ENCODE measurements at regions not wholly inside any gene's neighbourhood (a gene's known extent, or its start where the extent isn't known, plus 50 kb on each side); places are given as distances from the start of the nearest gene placed in this dataset.

GRCh38 chr3:61444782-61445181 is 116.6 kb upstream of the PTPRG start:
- ChIA-PET RAD21 (ENCODE audit: unreplicated experiment) (interaction anchor here (1.2 to 2.0 kb wide), 3 partner anchors 9 to 86 kb away, joined by 3 to 18 read pairs (median 5); no protein-coding TSS in a partner anchor), POLR2A (interaction anchor here (0.5 kb wide), 1 partner anchor 20 kb away, joined by 3 read pairs; no protein-coding TSS in a partner anchor), CTCF (interaction anchor here (1.4 to 3.0 kb wide), 5 partner anchors 10 to 119 kb away, joined by 5 to 26 read pairs (median 6); no protein-coding TSS in a partner anchor), SMC1A (ENCODE audit: uncharacterized antibody, unreplicated experiment) (interaction anchor here (0.7 to 3.5 kb wide), 7 partner anchors 9 to 755 kb away, joined by 3 to 27 read pairs (median 4); no protein-coding TSS in a partner anchor)
- H2AFZ ChIP-seq (ENCODE audit: control insufficient read depth, low read depth, low read length) = no peak overlapping the region
- H3K79me2 ChIP-seq (ENCODE audit: control insufficient read depth, insufficient read depth, low read length) = no peaks in the 10 kb centered on the region
- H3K27ac ChIP-seq (ENCODE audit: control insufficient read depth, insufficient read depth) = no peak overlapping the region
- no peak overlapping the region for H3K4me3 ChIP-seq
- BruUV-seq (replicated peaks) = no TSS peak
- FAIRE-seq = no peak
- H3K9ac ChIP-seq (ENCODE audit: control insufficient read depth, insufficient read depth, low read length) = no peak overlapping the region
- H4K20me1 ChIP-seq (ENCODE audit: control insufficient read depth, insufficient read depth) = no peaks in the 10 kb centered on the region
- no peak overlapping the region for H3K4me2 ChIP-seq (ENCODE audit: control insufficient read depth, insufficient read depth)
- WGBS (ENCODE audit: insufficient coverage, insufficient replicate concordance, low lambda C conversion rate, missing lambda C conversion rate) = 58% methylated on average over 1 of the region's 1 CpG
- DNase-seq (ENCODE audit: low read depth, low spot score) = no peak
- H3K9me3 ChIP-seq (replicated peaks; ENCODE audit: control insufficient read depth, insufficient read depth, low read length) = no peaks in the 10 kb centered on the region
- intact Hi-C loops (cut with micrococcal nuclease; ENCODE audit: unreplicated experiment) (no loop called here), in situ Hi-C loops (cut with MboI) (no loop called here)
- H3K36me3 ChIP-seq (ENCODE audit: control insufficient read depth in 2 of 2, insufficient read depth in 2 of 2, low read length in 1 of 2) = no peaks in the 10 kb centered on the region
- H3K27me3 ChIP-seq (replicated peaks in 1 of 2; ENCODE audit: control insufficient read depth in 2 of 2, insufficient read depth in 2 of 2, low read length in 1 of 2) = no peaks in the 10 kb centered on the region
- H3K4me1 ChIP-seq (ENCODE audit: control insufficient read depth, insufficient read depth, low read length) = no peaks in the 10 kb centered on the region
- no peak for ATAC-seq
- TF ChIP-seq, protein P1, sequence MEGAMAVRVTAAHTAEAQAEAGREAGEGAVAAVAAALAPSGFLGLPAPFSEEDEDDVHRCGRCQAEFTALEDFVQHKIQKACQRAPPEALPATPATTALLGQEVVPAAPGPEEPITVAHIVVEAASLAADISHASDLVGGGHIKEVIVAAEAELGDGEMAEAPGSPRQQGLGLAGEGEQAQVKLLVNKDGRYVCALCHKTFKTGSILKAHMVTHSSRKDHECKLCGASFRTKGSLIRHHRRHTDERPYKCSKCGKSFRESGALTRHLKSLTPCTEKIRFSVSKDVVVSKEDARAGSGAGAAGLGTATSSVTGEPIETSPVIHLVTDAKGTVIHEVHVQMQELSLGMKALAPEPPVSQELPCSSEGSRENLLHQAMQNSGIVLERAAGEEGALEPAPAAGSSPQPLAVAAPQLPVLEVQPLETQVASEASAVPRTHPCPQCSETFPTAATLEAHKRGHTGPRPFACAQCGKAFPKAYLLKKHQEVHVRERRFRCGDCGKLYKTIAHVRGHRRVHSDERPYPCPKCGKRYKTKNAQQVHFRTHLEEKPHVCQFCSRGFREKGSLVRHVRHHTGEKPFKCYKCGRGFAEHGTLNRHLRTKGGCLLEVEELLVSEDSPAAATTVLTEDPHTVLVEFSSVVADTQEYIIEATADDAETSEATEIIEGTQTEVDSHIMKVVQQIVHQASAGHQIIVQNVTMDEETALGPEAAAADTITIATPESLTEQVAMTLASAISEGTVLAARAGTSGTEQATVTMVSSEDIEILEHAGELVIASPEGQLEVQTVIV (IDR thresholded peaks at IDR 0.05; ENCODE audit: borderline replicate concordance, partially characterized antibody) = no peak
- TF ChIP-seq FOXM1 (IDR thresholded peaks at IDR 0.05; ENCODE audit: low read depth, low read length) (no peak), TBL1XR1 (IDR thresholded peaks at IDR 0.05; ENCODE audit: low read depth, low read length) (no peak), CHD2 (IDR thresholded peaks at IDR 0.05; ENCODE audit: borderline replicate concordance, low read depth, low read length) (no peak), ASH2L (IDR thresholded peaks at IDR 0.05; ENCODE audit: borderline replicate concordance, low read depth) (no peak), EP300 (IDR thresholded peaks at IDR 0.05; ENCODE audit: borderline replicate concordance in 1 of 2, control insufficient read depth in 1 of 2, low read depth in 2 of 2, low read length in 2 of 2) (no peak), ZNF274 (IDR thresholded peaks at IDR 0.05; ENCODE audit: insufficient read depth, insufficient read length) (no peak), NBN (IDR thresholded peaks at IDR 0.05) (no peak), SMAD1 (IDR thresholded peaks at IDR 0.05; ENCODE audit: low read depth, partially characterized antibody) (no peak)
- TF ChIP-seq, protein P2, sequence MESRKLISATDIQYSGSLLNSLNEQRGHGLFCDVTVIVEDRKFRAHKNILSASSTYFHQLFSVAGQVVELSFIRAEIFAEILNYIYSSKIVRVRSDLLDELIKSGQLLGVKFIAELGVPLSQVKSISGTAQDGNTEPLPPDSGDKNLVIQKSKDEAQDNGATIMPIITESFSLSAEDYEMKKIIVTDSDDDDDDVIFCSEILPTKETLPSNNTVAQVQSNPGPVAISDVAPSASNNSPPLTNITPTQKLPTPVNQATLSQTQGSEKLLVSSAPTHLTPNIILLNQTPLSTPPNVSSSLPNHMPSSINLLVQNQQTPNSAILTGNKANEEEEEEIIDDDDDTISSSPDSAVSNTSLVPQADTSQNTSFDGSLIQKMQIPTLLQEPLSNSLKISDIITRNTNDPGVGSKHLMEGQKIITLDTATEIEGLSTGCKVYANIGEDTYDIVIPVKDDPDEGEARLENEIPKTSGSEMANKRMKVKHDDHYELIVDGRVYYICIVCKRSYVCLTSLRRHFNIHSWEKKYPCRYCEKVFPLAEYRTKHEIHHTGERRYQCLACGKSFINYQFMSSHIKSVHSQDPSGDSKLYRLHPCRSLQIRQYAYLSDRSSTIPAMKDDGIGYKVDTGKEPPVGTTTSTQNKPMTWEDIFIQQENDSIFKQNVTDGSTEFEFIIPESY (IDR thresholded peaks at IDR 0.05) = no peak
- TF ChIP-seq, protein P3, sequence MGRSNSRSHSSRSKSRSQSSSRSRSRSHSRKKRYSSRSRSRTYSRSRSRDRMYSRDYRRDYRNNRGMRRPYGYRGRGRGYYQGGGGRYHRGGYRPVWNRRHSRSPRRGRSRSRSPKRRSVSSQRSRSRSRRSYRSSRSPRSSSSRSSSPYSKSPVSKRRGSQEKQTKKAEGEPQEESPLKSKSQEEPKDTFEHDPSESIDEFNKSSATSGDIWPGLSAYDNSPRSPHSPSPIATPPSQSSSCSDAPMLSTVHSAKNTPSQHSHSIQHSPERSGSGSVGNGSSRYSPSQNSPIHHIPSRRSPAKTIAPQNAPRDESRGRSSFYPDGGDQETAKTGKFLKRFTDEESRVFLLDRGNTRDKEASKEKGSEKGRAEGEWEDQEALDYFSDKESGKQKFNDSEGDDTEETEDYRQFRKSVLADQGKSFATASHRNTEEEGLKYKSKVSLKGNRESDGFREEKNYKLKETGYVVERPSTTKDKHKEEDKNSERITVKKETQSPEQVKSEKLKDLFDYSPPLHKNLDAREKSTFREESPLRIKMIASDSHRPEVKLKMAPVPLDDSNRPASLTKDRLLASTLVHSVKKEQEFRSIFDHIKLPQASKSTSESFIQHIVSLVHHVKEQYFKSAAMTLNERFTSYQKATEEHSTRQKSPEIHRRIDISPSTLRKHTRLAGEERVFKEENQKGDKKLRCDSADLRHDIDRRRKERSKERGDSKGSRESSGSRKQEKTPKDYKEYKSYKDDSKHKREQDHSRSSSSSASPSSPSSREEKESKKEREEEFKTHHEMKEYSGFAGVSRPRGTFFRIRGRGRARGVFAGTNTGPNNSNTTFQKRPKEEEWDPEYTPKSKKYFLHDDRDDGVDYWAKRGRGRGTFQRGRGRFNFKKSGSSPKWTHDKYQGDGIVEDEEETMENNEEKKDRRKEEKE (IDR thresholded peaks at IDR 0.05) = no peak
- TF ChIP-seq, protein P4, sequence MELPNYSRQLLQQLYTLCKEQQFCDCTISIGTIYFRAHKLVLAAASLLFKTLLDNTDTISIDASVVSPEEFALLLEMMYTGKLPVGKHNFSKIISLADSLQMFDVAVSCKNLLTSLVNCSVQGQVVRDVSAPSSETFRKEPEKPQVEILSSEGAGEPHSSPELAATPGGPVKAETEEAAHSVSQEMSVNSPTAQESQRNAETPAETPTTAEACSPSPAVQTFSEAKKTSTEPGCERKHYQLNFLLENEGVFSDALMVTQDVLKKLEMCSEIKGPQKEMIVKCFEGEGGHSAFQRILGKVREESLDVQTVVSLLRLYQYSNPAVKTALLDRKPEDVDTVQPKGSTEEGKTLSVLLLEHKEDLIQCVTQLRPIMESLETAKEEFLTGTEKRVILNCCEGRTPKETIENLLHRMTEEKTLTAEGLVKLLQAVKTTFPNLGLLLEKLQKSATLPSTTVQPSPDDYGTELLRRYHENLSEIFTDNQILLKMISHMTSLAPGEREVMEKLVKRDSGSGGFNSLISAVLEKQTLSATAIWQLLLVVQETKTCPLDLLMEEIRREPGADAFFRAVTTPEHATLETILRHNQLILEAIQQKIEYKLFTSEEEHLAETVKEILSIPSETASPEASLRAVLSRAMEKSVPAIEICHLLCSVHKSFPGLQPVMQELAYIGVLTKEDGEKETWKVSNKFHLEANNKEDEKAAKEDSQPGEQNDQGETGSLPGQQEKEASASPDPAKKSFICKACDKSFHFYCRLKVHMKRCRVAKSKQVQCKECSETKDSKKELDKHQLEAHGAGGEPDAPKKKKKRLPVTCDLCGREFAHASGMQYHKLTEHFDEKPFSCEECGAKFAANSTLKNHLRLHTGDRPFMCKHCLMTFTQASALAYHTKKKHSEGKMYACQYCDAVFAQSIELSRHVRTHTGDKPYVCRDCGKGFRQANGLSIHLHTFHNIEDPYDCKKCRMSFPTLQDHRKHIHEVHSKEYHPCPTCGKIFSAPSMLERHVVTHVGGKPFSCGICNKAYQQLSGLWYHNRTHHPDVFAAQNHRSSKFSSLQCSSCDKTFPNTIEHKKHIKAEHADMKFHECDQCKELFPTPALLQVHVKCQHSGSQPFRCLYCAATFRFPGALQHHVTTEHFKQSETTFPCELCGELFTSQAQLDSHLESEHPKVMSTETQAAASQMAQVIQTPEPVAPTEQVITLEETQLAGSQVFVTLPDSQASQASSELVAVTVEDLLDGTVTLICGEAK (IDR thresholded peaks at IDR 0.05; ENCODE audit: borderline replicate concordance) = no peak
